Thyroid gland (tissue), 4 donors: ENCODE measurements at regions not wholly inside any gene's neighbourhood (a gene's known extent, or its start where the extent isn't known, plus 50 kb on each side); places are given as distances from the start of the nearest gene placed in this dataset.
A peak's percentile ranks its signal among the peaks of the same experiment; 100 is the strongest.

Experiments used
- DNase-seq, 2 donors: peaks; one replicate each; pipeline ENCODE4 v3.0.0-alpha.2; 2019
- H3K27ac ChIP-seq, 3 donors: fragments of 200-600 bp; sonication (generic); 1 replicate in 2 of 3; 2 replicates in 1 of 3; pipeline ENCODE4 v1.5.1; 2016 to 2019; ENCODE audit warnings: mild to moderate bottlenecking in 1 of 3, moderate library complexity in 1 of 3
- H3K27me3 ChIP-seq: fragments of 200-600 bp; sonication (generic); one replicate; pipeline ENCODE4 v1.5.1; 2019
- H3K36me3 ChIP-seq, 2 donors: fragments of 200-600 bp; sonication (generic); one replicate each; pipeline ENCODE4 v1.5.1; 2016 to 2019
- H3K4me1 ChIP-seq, 2 donors: fragments of 200-600 bp; sonication (generic); one replicate each; pipeline ENCODE4 v1.5.1; 2017 to 2019
- H3K4me3 ChIP-seq, 3 donors: fragments of 200-600 bp; sonication (generic); replicated peaks in 1 of 3; 1 replicate in 2 of 3; 2 replicates in 1 of 3; pipeline ENCODE4 v1.5.1; 2016; ENCODE audit warnings: mild to moderate bottlenecking in 1 of 3
- H3K9me3 ChIP-seq: fragments of 200-600 bp; sonication (generic); one replicate; pipeline ENCODE4 v1.5.1; 2017
- CTCF ChIP-seq, 6 experiments: fragments of 200-600 bp in 3 of 6; fragments of 450-650 bp in 3 of 6; sonication (generic) in 3 of 6; IDR thresholded peaks; one replicate each; pipeline ENCODE4 v1.5.1; 2016 to 2019; ENCODE audit warnings: antibody characterized with exemption in 6 of 6, mild to moderate bottlenecking in 2 of 6, inconsistent platforms in 1 of 6, moderate library complexity in 1 of 6
- POLR2A ChIP-seq, 2 donors: fragments of 450-650 bp; IDR thresholded peaks; one replicate each; pipeline ENCODE4 v1.6.1; 2017; ENCODE audit warnings: antibody characterized with exemption in 2 of 2, mild to moderate bottlenecking in 2 of 2, moderate library complexity in 1 of 2
- WGBS, 2 donors: methylation state at CpG; one replicate each; pipeline ENCODE4 v1.1.5; 2017; 5-methylcytosine and 5-hydroxymethylcytosine counted together
- intact Hi-C: fragments of 100-400 bp; cut with DNase I; formaldehyde crosslinking; loops from one replicate; pipeline ENCODE4 v1.15.1; 2023

GRCh38 chr13:44011036-44011435 lies 131.3 kb downstream of the LACC1 start:
- intact Hi-C loops = no loop called here
- Histone ChIP-seq H3K27me3 (no peaks in the 10 kb centered on the region), H3K4me1 (peaks cover 0 to 23% of the 10 kb centered on the region in 2 donors), H3K27ac (no peak overlapping the region), H3K9me3 (no peaks in the 10 kb centered on the region), H3K4me3 (no peak overlapping the region), H3K36me3 (no peaks in the 10 kb centered on the region)
- TF ChIP-seq POLR2A (IDR thresholded peaks at IDR 0.05) = no peak
- no peak for TF ChIP-seq CTCF (IDR thresholded peaks at IDR 0.05)
- WGBS, 2 donors = 93 to 94% methylated on average over 2 of the region's 2 CpGs
- DNase-seq = no peak

- TF ChIP-seq CTCF (IDR thresholded peaks at IDR 0.05) (no peak), POLR2A (IDR thresholded peaks at IDR 0.05) (no peak)
- Histone ChIP-seq H3K27ac (peak overlapping the region in 2 of 3 donors; percentile 13 to 19), H3K9me3 (no peaks in the 10 kb centered on the region), H3K4me3 (no peak overlapping the region), H3K4me1 (peaks cover 0 to 9% of the 10 kb centered on the region in 2 donors), H3K27me3 (no peaks in the 10 kb centered on the region), H3K36me3 (no peaks in the 10 kb centered on the region)
- intact Hi-C loops = no loop called here
- 74 to 77% methylated on average over 8 of the region's 8 CpGs for WGBS, 2 donors
- no peak for DNase-seq
Measured at GRCh38 chr13:44012910-44013757, 133.4 kb downstream of the LACC1 start.

- Histone ChIP-seq H3K27me3 (no peaks in the 10 kb centered on the region), H3K9me3 (no peaks in the 10 kb centered on the region), H3K4me3 (no peak overlapping the region), H3K36me3 (no peaks in the 10 kb centered on the region), H3K4me1 (peaks cover 0 to 7% of the 10 kb centered on the region in 2 donors), H3K27ac (peak overlapping the region in 2 of 3 donors; percentile 13 to 40)
- WGBS, 2 donors = 50 to 59% methylated on average over 4 of the region's 4 CpGs
- no peak for DNase-seq
- no peak for TF ChIP-seq POLR2A (IDR thresholded peaks at IDR 0.05)
- TF ChIP-seq CTCF (IDR thresholded peaks at IDR 0.05) = no peak
- intact Hi-C loops = no loop called here
Measured at GRCh38 chr13:44013758-44014291, 134.1 kb downstream of the LACC1 start.

GRCh38 chr13:44014501-44014900 lies 134.8 kb downstream of the LACC1 start:
- Histone ChIP-seq H3K4me3 (no peak overlapping the region), H3K27me3 (no peaks in the 10 kb centered on the region), H3K9me3 (no peaks in the 10 kb centered on the region), H3K27ac (no peak overlapping the region), H3K36me3 (no peaks in the 10 kb centered on the region), H3K4me1 (peaks cover 0 to 7% of the 10 kb centered on the region in 2 donors)
- TF ChIP-seq CTCF (IDR thresholded peaks at IDR 0.05) = no peak
- no peak for TF ChIP-seq POLR2A (IDR thresholded peaks at IDR 0.05)
- DNase-seq = no peak
- 87 to 90% methylated on average over 8 of the region's 8 CpGs for WGBS, 2 donors
- intact Hi-C loops = no loop called here

GRCh38 chr13:44015118-44015517 lies 135.4 kb downstream of the LACC1 start:
- no peak for DNase-seq
- intact Hi-C loops = no loop called here
- 84 to 85% methylated on average over 5 of the region's 5 CpGs for WGBS, 2 donors
- Histone ChIP-seq H3K27me3 (no peaks in the 10 kb centered on the region), H3K4me1 (peaks cover 0 to 7% of the 10 kb centered on the region in 2 donors), H3K4me3 (no peak overlapping the region), H3K36me3 (no peaks in the 10 kb centered on the region), H3K27ac (no peak overlapping the region), H3K9me3 (no peaks in the 10 kb centered on the region)
- TF ChIP-seq CTCF (IDR thresholded peaks at IDR 0.05) = no peak
